Stimulated activated CD4-positive, alpha-beta T cell treated with anti-CD3 and anti-CD28 coated beads, Interleukin-15, amount 100 ng/mL, for 48 hours (primary cell): ENCODE measurements at regions not wholly inside any gene's neighbourhood (a gene's known extent, or its start where the extent isn't known, plus 50 kb on each side); places are given as distances from the start of the nearest gene placed in this dataset.
"Not testable (repeated sequence)": the region's sequence is repeated elsewhere in the genome, so short reads cannot be mapped to it uniquely, and the experiment has no call there.

ENCODE experiments used
- DNase-seq, 2 donors: peaks; one replicate each; pipeline ENCODE4 v3.0.0-alpha.2; 2020; ENCODE audit warnings: low read depth in 2 of 2

DNA sequence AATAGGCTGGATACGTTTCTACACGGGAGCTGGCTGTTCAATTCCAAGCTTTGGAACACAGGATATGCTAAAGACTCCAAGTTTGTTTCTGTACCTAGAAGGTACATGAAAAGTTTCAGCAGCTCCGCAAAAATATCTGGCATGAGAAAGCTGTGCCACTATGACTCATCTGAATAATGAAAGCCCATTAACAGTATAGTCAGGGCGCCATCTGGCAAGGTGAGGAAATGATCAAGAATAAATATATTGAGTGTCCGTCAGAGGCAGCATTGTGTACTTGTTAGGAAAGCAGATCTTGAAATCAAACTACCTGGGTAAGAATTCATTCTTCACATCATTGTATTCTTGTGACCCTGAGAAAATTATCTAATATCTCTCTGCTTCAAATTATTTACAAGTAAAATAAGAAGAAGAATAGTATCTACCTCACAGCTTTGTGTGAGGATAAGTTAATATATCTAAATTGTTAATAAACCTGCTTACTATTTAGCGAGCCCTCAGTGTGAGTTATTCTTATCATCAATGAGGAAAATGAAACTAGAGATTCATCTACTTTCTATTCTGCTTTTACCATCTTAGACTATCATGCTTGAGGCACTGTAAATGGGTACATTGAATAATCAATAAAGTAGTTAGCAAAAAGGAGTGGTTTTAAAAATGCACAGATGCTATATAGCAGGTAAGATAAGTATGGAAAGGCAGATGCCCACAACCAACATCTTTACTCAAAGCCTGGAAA, 53.5 kb downstream of the FSCB start:
- no peak for DNase-seq

DNA sequence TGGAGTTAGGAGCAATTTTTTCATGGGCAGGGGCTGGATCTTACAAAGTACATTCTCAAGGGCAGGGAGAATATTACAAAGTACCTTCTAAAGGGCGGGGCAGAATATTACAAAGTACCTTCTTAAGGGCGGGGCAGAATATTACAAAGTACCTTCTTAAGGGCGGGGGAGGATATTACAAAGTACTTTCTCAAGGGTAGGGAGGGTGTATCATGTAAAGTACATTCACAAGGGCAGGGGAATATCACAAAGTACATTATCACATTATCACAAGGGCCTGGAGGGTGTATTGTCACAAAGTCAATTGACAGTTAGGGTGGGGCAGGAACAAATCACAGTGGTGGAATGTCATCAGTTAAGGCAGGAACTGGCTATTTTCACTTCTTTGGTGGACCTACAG, 56.9 kb downstream of the FSCB start:
- DNase-seq: not testable (repeated sequence)

DNA sequence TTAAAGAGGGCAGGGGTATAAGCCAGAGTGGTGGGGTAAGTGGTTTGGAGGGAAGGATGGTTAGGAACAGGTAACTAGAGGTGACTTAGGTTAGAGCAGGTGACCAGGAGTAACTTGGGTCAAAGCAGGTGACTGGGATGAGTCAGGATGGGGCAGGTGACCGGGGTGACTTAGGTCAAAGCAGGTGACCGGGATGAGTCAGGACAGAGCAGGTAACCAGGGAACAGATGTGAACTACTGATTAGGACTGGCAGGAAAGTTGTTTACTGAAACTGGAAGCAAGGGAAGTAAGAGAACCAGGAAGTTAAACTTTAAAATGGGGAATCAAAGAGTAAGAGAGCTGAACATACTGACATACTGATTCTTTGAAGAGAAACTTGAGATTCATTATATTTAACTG, 57.4 kb downstream of the FSCB start:
- DNase-seq: no peak

DNA sequence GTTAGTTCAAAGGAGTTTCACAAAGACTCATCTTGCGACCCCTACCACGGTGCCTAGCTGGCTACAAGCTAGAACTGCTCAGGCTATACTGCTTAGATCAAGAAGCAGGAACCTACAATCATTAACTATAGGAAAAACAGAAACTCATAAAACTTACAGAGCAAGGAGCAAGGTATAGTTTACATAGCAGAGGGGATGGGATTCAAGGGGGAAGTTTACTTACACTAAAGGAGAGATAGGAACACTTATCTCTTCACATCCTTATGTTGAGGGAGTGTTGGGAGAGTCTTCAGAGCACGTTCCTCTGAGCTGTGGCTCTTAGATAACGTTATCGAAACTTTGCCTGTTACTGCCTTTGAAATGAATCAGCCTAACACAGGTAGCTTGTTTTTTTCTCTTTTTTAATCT, 58.1 kb downstream of the FSCB start:
- DNase-seq: no peak

DNA sequence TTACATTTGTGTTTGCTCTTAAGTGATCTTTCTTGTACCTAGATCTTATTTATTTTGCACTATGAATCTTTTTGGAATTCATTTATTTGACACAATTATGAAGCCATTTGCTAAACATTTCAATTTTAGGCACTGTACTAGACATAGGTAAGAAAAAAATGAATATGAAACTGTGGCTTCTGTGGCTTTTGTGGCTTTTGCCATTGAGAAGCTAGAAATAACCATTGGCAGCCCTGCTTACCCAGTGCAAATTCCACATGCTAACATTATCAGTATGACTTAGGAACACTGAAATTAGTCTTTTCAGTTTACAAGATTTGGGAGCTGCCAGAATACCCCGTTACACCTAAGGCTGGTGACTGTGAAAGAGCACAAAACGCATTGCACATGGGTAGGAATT, 60.1 kb downstream of the FSCB start:
- DNase-seq: no peak

DNA sequence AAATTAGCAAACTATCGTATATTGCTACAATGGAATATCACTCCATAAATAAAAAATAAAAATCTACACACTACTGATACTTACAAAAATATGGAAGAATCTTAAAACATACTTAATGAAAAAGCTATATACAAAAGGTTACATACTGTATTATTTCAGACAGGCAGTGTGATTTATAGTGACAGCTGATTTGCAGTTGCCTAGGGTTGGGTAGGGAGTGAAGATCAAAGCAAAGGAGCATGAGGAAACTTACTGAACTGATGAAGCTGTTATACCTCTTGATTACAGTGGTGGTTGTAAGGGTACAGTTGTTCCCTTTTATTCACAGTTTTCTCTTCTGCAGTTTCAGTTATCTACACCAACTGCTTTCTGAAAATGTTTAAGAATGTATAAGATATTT, 62.6 kb downstream of the FSCB start:
- no peak for DNase-seq

DNA sequence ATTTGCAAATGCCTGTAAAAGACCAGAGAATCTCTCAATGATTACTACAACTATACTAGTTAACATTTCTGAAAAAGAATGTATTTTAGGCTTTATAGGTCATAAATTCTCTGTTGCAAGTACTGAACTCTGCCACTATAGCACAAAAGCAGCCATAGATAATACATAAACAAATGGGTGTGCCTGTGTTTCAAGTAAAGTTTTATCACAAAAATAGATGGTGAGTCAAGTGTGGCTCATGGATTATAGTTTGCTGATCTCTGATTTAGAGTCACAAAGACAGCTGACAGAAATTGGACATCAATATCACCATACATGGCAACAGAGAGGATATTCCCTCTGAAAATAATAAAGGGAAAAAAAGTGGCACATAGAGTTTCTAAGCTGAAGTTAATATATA, 68.1 kb downstream of the FSCB start:
- DNase-seq: no peak

DNA sequence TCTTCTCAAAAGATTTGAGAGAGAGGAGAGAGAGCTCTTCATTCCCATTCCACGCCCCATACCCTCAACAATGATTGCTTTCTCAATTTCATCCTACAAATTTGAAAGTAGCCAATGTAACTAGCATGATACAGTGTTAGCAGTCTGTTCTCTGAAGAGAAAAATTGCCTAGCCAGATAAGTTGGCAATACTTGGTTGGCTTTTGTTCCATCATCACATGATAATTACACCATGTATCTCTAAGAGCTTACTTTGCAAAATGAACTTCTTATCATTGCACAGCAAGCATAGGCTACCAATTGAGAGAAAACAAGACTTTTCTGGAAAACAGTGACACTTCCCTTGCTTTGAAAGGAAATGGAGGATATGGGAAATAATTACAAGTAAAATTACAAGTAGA, 68.9 kb downstream of the FSCB start:
- no peak for DNase-seq

DNA sequence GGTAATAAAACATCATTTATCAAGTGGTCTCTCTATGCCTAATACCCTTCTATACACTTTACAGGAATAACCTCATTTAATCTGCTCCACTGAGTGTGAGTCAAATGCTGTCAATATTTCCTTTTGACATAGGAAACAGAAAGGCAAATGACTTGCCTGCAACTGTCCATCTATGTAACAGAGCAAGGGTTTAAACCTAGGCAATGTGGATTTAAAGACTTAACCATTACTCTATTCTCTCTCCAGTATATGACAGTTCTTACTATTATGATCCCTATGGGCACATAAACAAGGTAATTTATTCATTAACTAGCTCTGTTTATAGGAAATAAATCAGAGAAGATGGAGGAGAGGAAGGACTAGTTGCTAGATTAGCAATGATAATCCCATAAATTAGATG, 70.6 kb downstream of the FSCB start:
- DNase-seq: no peak

DNA sequence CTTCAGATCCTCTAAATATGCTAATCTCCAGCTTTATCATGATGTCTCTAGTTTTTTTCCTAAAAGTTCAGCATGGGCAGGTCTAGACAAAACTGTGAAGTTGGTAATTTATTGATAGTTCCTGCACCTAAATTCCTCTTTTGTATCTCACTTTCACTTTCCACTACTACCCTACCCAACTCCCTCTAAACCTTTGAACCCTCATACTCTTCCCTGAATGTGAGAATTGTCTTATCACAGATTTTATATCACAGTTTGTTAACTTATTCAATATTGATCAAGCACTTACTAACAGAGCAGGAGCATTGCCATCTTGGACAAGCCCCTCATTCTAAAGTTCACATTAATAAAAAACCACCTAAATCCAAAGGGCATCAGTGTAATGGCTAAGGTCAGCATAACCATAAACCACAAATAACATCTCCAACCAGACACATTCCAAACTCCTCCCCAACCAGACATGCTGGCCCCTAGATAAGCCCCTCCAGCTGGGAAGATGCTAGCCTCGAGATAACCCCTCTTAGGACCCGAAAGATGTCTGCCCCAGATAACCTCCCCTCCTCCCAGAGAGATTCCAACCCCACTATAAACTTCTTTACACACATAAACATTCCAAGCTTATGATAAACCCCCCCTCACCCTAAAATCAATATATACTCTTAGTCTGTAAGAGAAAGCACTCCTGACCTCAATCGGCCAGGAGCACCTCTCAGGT, 78.7 kb downstream of the FSCB start:
- no peak for DNase-seq

DNA sequence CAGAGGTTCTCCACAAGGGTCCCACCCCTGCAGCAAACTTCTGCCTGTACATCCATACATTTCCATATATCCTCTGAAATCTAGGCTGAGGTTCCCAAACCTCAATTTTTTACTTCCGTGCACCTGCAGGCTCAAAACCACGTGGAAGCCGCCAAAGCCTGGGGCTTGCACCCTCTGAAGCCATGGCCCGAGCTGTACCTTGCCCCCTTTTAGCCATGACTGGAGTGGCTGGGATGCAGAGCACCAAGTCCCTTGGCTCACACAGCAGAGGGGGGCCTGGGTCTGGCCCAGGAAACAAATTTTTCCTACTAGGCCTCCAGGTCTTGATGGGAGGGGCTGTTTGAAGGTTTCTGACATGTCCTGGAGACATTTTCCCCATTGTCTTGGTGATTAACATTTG, 84.4 kb downstream of the FSCB start:
- no peak for DNase-seq

DNA sequence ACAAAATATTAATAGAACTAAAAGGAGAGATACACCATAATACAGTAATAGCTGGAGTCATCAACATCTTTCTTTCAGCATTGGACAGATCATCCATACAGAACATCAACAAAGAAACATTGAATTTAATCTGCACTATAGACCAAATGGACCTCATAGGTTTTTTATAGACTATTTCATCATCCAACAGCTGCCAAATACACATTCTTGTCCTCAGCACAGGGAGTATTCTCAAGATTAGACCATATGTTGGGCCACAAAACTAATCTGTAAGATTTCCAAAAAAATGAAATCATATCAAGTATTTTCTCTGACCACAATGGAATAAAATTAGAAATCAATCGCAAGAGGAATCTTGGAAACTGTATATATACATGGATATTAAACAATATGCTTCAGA, 86.9 kb downstream of the FSCB start:
- DNase-seq: no peak

DNA sequence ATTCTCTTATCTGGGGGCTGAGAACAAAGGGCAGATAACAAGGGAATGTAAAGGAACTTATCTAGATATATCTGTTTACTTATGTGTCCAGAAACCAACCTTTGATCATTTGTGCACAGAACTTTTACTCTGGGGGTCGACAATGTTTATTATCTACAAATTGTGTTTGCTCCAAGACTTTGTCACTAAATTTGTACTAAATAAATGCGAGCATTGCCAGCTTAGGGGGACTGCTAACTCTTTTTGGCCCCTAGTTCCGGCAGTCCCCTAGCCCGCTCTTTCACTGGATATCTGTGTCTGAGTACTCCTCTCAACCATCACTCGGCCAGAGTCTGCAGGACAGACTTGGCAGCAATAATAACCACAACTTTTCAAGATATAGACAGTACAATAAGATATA, 88.2 kb downstream of the FSCB start:
- no peak for DNase-seq

DNA sequence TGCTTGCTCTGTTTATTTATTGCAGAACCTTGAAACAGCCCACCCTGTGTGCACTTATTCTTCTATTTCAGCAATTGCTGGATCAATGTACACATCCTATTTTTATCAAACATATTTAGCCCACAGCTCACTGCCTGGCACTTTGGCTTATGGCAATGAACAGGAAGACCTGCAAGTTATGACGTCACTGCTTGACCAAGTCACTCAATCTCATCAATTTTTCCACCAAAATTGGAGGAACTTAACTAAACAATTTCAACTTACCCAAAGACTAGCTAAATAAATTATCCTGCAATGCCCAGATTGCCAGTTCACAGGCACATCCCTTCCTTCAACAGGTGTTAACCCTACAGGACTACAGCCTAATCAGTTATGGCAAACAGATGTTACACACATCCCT, 89.3 kb downstream of the FSCB start:
- DNase-seq: no peak

DNA sequence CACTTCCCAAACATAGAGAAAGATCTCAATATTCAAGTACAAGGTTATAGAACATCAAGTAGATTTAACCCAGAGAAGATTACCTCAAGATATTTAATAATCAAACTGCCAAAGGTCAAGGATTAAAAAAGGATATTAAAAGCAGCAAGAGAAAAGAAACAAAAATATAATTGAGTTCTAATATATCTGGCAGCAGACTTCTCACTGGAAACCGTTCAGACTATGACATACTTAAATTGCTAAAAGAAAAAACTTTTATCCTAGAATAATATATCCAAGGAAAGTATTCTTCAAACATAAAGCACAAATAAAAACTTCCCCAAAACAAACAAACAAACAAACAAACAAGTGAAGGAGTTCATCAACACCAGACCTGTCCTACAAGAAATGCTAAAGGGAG, 92.4 kb downstream of the FSCB start:
- DNase-seq: no peak

DNA sequence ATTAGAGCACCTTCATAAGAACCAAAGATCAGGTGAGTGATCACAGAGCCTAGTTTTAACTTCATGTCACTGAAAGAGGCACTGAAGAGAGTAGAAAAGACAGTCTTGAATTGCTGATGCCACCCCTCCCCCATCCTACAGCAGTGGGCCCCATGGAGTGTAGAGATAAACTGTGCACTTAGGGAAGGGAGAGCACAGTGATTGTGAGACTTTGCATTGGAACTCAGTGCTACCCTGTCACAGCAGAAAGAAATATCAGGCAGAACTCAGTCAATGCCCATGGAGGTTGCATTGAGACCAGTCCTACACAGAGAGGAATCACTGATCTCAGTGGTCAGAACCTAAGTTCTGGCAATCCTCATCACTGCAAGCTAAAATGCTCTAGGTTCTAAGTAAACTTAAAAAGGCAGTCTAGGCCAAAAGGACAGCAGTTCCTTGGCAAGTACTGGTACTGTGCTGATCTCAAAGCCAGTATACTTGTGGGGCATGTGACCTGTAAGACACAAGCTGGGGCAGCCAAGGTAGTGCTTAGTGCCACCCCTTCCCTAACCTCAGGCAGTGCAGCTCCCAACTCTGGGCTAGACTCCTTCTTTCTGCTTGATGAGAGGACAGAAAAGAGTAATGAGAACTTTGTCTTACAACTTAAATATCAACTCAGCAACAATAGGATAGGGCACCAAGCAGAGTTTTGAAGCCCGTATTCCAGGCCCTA, 94.1 kb downstream of the FSCB start:
- no peak for DNase-seq

DNA sequence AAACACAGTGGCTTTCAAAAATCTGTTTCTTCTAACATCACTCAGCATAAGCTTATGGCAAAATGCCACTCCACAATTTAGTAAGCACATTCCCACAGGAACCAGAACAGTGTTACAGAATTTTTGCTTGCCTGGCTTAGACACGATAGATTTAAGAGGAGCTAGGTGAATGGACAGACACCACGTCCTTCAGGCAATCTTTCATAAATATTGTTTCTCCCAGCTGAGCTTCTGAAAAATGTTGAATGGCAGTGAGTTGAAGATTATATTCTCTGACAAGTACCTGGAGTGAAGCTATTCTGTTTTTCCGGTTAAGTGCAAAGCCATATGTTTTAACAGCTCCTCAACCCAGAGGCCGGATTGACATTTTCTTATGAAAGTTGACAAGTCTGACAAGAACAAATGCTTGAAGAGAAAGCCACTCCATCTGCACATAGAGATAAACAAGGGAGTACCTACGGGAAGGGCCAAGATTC, 102.0 kb downstream of the FSCB start:
- DNase-seq: no peak

DNA sequence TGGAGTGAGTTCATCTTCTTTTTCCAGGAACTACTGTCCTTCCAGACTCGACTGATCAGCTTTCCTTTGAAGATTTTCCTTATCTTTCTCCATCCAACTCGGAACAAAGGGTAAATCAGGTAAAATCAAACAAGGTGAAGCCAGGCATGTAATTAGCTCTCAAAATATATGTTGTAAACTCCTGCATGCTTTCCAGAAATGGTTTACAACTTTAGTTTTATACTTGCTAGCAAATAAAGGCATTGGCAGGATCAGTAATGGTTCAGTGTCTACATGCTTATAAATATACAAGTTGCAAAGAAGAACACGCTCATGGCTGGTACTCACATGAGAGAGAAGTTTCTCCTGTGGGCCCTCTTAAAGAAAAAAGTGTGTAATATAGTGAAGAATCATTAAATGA, 102.5 kb downstream of the FSCB start:
- DNase-seq: no peak

DNA sequence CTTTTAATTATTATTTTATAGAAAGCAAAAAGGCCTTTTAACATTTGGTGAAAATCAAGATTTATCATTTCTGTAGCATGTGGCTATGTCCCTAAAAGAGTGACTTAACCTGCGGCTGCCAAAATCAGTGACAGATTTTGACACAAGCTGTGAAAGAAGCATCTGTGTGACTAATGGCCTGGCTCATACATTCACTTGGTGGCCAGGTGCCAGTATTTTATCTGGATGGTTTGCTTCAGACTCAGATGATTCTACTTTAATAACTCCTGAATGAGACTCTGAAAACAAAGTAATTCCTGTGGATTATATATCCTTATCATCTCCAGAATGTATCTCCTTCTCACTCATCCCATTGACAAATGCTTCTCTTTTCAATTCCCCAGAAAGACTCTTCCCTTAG, 103.0 kb downstream of the FSCB start:
- DNase-seq: no peak

DNA sequence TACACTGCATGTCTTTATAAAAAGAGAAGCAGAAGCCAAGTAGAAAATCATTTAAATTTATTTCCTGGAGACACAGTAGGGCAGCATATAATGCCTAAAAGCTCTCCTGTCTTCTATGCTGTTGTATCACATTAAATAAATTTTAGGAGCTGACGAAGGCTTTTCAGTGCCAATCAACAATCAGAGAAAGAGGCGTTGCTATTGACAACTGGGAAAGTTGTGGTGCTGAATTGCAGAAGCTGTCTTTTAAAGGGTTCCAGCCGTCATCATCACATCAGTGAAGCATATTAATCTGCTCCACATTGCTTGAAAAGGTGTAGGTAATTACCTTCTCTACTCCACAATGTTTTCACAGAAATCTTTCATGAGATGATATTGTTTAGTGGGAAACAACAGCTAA, 103.9 kb downstream of the FSCB start:
- no peak for DNase-seq

DNA sequence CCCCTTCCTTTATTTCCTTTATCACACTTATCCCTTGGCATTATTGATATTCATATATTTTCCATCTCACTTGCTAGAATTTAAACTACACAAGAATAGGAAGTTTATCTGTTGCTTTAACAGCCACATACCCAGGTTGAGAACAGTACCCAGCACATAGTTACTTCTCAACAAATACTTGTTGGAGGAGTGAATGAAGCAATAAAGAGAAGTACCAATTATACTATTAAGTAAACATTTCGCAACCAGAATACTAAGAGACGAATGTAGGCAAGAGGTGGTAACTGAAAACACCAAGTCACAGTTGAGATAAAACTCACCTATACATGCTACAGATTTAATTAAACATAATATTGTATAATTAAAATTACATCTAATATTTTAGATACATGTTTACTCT, 110.9 kb downstream of the FSCB start:
- DNase-seq: no peak

DNA sequence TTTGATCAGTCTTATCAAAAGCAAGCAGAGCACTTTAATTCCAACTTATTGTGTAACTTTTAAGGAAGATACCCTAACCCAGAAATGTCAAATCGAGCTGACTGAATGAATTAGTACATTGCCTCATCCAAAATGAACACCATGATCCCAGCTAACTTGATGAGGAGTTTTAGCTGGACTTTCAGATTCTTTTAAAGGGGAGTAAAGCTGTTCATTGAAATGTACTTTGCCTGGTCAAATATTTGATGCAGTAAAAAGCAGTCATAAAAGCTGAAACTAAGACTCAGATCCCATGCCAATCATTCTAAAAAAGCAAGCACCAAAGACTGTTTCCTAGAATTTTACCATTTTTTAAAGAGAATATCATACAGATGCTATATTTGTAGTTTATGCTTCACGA, 114.1 kb downstream of the FSCB start:
- DNase-seq: no peak

DNA sequence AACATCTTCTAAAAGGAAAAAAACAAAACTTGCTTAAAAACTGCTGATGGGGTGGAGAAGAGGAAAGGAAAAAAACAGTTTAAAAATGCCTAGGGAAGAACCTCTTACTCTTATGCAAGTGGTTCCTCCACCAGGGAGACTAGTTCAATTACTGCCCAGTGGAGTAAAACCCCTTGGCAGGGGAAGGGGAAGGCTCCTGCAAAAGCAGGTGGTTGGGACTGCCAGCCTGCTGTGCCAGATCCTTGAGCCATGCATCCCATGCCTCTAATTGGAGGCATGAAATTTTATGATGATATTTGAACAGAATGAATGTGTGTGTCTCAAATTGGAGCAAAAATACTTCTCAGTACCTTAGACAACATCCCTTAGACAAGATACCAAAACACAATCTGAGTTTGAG, 118.8 kb downstream of the FSCB start:
- DNase-seq: no peak
